ENCODE measurements at regions not wholly inside any gene's neighbourhood (a gene's known extent, or its start where the extent isn't known, plus 50 kb on each side); places are given as distances from the start of the nearest gene placed in this dataset.

DNA sequence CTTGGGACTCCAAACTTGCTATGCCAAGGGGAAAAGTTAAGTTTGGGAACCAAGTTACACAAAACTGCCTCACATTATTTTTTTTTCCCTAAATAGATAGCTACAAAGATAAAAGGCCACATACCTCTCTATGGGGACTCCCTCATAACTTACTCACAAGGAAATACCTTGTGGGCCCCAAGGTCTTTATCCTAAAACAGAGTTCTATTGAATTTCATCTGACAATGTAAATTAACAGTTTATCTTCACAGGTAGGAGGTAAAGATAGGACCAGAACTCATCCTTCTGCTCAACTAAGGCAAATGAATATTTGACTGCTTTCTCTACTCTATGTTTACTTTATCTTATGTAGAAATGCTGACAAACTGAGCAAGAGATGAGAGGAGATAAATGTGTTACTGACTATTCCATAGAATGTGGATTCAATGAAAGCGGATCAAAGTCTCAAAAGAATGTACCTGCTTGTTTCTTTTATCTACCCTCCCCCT, 1278.0 kb downstream of the OTOL1 start (continued):
- TF ChIP-seq ZNF169 (tag by site-specific recombination; IDR thresholded peaks at IDR 0.05) (no peak), ZNF366 (tag by site-specific recombination; conservative IDR thresholded peaks at IDR 0.05) (no peak), ZNF121 (tag by site-specific recombination; IDR thresholded peaks at IDR 0.05) (no peak), ZNF426 (tag by site-specific recombination; IDR thresholded peaks at IDR 0.05) (no peak)

DNA sequence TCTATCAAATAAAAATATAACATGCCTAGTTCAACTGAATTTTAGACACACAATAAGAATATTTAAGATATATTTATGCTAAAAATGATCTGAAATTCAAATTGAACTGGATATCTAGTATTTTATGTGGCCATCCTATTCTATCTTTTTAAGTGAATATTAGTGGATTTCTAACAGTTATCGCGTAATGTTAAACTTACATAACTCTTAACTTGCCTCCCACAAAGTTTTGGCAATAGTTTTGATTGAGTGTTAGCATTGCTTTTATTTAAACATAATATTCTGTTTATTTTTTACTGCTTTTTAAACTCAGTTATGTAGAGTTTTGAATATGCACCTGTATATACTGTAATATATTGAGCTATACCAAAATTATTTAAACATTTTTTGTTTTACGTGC, 1279.5 kb downstream of the OTOL1 start:
- Histone ChIP-seq H3K4me1 (ENCODE audit: control insufficient read depth, insufficient read depth, low read length) (no peaks in the 10 kb centered on the region), H3K36me3 (ENCODE audit: control insufficient read depth in 2 of 2, insufficient read depth in 1 of 2, low read length in 2 of 2) (no peaks in the 10 kb centered on the region), H3K4me3 (ENCODE audit: low read depth, low read length) (no peak overlapping the region), H3K27ac (ENCODE audit: extremely low read depth, low read depth, low read length) (no peak overlapping the region), H3K9me3 (ENCODE audit: control insufficient read depth, insufficient read depth, low read depth, low read length) (no peaks in the 10 kb centered on the region)
- ChIA-PET POLR2A (no interaction called here), CTCF (no interaction called here)
- TF ChIP-seq ZNF391 (tag by site-specific recombination; IDR thresholded peaks at IDR 0.05; ENCODE audit: borderline replicate concordance, low read depth) (no peak), ZNF600 (tag by site-specific recombination; IDR thresholded peaks at IDR 0.05) (no peak)

DNA sequence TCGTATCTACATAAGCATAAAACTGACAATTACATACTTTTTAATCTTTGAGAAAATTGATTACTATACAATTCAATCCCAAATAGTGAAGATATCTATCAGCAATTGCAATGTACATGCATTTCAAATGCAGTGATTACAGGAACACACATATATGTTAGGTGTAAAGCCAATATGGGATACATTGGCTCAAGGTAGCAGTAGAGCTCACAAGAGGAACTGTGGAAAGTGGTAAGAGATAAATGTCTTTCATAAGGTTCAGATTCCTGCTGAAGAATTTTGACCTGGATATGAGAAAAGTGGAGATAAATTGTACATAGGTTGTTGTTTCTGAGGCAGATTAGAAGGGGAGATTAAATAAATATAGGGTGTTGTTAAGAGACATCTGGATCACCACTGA, 1280.5 kb downstream of the OTOL1 start:
- H3K4me3 ChIP-seq (ENCODE audit: low read depth, low read length): no peak overlapping the region
- no peaks in the 10 kb centered on the region for H3K4me1 ChIP-seq (ENCODE audit: control insufficient read depth, insufficient read depth, low read length)
- H3K36me3 ChIP-seq (ENCODE audit: control insufficient read depth in 2 of 2, insufficient read depth in 1 of 2, low read length in 2 of 2): no peaks in the 10 kb centered on the region
- ChIA-PET POLR2A (no interaction called here), CTCF (no interaction called here)
- H3K27ac ChIP-seq (ENCODE audit: extremely low read depth, low read depth, low read length): no peak overlapping the region
- TF ChIP-seq ZSCAN16 (tag by site-specific recombination; IDR thresholded peaks at IDR 0.05): no peak
- TF ChIP-seq ZIC2 (tag by site-specific recombination; IDR thresholded peaks at IDR 0.05): no peak
- no peaks in the 10 kb centered on the region for H3K9me3 ChIP-seq (ENCODE audit: control insufficient read depth, insufficient read depth, low read depth, low read length)

DNA sequence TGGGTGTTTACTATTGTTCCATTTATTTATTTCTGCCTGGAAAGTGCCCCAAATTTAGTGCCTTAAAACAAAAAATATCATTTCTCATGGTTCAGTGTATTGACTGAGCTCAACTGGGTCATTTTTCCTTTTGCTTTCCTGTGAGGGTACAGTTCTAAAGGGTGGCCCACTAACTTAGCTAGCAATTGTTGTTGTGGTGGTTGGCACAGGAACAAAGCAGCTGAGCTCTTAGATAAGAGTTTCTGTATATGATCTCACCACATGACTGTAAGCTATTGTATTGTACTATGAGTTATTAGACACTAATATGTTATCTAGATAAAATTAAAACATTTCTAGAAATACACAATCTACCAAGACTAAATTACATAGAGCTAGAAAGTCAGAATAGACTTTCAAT, 1283.7 kb downstream of the OTOL1 start:
- H3K36me3 ChIP-seq (ENCODE audit: control insufficient read depth in 2 of 2, insufficient read depth in 1 of 2, low read length in 2 of 2): no peaks in the 10 kb centered on the region
- CTCF ChIA-PET: interaction anchor here (1.0 kb wide), 1 partner anchor 20 kb away, joined by 3 read pairs; no protein-coding TSS in a partner anchor
- H3K27ac ChIP-seq (ENCODE audit: extremely low read depth, low read depth, low read length): no peak overlapping the region
- TF ChIP-seq ZNF791 (tag by site-specific recombination; IDR thresholded peaks at IDR 0.05): no peak
- TF ChIP-seq RBAK (tag by site-specific recombination; IDR thresholded peaks at IDR 0.05): no peak
- TF ChIP-seq YY1 (tag by site-specific recombination; IDR thresholded peaks at IDR 0.05): no peak
- no peak for TF ChIP-seq ZNF423 (tag by site-specific recombination; IDR thresholded peaks at IDR 0.05)
- TF ChIP-seq YY2 (tag by site-specific recombination; IDR thresholded peaks at IDR 0.05): no peak
- no peak for TF ChIP-seq SETDB1 (IDR thresholded peaks at IDR 0.05; ENCODE audit: insufficient read length, low read length)
- TF ChIP-seq MYNN (tag by site-specific recombination; IDR thresholded peaks at IDR 0.05; ENCODE audit: borderline replicate concordance): no peak
- TF ChIP-seq ZNF114 (tag by site-specific recombination; IDR thresholded peaks at IDR 0.05): no peak
- TF ChIP-seq, protein P1, sequence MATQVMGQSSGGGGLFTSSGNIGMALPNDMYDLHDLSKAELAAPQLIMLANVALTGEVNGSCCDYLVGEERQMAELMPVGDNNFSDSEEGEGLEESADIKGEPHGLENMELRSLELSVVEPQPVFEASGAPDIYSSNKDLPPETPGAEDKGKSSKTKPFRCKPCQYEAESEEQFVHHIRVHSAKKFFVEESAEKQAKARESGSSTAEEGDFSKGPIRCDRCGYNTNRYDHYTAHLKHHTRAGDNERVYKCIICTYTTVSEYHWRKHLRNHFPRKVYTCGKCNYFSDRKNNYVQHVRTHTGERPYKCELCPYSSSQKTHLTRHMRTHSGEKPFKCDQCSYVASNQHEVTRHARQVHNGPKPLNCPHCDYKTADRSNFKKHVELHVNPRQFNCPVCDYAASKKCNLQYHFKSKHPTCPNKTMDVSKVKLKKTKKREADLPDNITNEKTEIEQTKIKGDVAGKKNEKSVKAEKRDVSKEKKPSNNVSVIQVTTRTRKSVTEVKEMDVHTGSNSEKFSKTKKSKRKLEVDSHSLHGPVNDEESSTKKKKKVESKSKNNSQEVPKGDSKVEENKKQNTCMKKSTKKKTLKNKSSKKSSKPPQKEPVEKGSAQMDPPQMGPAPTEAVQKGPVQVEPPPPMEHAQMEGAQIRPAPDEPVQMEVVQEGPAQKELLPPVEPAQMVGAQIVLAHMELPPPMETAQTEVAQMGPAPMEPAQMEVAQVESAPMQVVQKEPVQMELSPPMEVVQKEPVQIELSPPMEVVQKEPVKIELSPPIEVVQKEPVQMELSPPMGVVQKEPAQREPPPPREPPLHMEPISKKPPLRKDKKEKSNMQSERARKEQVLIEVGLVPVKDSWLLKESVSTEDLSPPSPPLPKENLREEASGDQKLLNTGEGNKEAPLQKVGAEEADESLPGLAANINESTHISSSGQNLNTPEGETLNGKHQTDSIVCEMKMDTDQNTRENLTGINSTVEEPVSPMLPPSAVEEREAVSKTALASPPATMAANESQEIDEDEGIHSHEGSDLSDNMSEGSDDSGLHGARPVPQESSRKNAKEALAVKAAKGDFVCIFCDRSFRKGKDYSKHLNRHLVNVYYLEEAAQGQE (tag by site-specific recombination; IDR thresholded peaks at IDR 0.05): no peak
- TF ChIP-seq ZNF510 (tag by site-specific recombination; IDR thresholded peaks at IDR 0.05; ENCODE audit: insufficient replicate concordance): no peak
- TF ChIP-seq OSR2 (tag by site-specific recombination; IDR thresholded peaks at IDR 0.05): no peak
- no peak for TF ChIP-seq ZNF768 (tag by site-specific recombination; IDR thresholded peaks at IDR 0.05)
- TF ChIP-seq ZNF677 (tag by site-specific recombination; IDR thresholded peaks at IDR 0.05): no peak
- no peak for TF ChIP-seq FEZF1 (tag by site-specific recombination; IDR thresholded peaks at IDR 0.05)
- no peak for TF ChIP-seq ZNF138 (tag by site-specific recombination; IDR thresholded peaks at IDR 0.05; ENCODE audit: borderline replicate concordance)
- no peak for TF ChIP-seq ZNF544 (tag by site-specific recombination; IDR thresholded peaks at IDR 0.05)
- H3K4me1 ChIP-seq (ENCODE audit: control insufficient read depth, insufficient read depth, low read length): no peaks in the 10 kb centered on the region
- no peak overlapping the region for H3K4me3 ChIP-seq (ENCODE audit: low read depth, low read length)
- POLR2A ChIA-PET: no interaction called here
- no peaks in the 10 kb centered on the region for H3K9me3 ChIP-seq (ENCODE audit: control insufficient read depth, insufficient read depth, low read depth, low read length)
